OCI-LY7 (cell line): ENCODE measurements at regions not wholly inside any gene's neighbourhood (a gene's known extent, or its start where the extent isn't known, plus 50 kb on each side); places are given as distances from the start of the nearest gene placed in this dataset.

Experiments
- CTCF ChIP-seq: fragments of 200-600 bp; sonication (generic); conservative IDR thresholded peaks from 2 replicates; pipeline ENCODE4 v1.5.1; 2014; ENCODE audit warnings: mild to moderate bottlenecking, antibody characterized with exemption, low read length, moderate library complexity, mixed read lengths
- EZH2phosphoT487 ChIP-seq: fragments of 200-600 bp; sonication (generic); IDR thresholded peaks from 2 replicates; pipeline ENCODE4 v1.6.1; 2018; ENCODE audit warnings: low read depth, borderline replicate concordance, mild to moderate bottlenecking, mixed run types, antibody characterized with exemption, low read length, moderate library complexity, mixed read lengths

- TF ChIP-seq CTCF (no peak), EZH2phosphoT487 (no peak)
Measured at GRCh38 chr17:77879896-77880280, 78.6 kb upstream of the TNRC6C start.
